NCI-H2029 treated with DMSO at 0.1 percent for 48 hours (cell line): ENCODE measurements at regions not wholly inside any gene's neighbourhood (a gene's known extent, or its start where the extent isn't known, plus 50 kb on each side); places are given as distances from the start of the nearest gene placed in this dataset.

Source experiments
- DNase-seq: peaks from one replicate; lab custom pipeline; 2025; lab: John Stamatoyannopoulos, UW

DNA sequence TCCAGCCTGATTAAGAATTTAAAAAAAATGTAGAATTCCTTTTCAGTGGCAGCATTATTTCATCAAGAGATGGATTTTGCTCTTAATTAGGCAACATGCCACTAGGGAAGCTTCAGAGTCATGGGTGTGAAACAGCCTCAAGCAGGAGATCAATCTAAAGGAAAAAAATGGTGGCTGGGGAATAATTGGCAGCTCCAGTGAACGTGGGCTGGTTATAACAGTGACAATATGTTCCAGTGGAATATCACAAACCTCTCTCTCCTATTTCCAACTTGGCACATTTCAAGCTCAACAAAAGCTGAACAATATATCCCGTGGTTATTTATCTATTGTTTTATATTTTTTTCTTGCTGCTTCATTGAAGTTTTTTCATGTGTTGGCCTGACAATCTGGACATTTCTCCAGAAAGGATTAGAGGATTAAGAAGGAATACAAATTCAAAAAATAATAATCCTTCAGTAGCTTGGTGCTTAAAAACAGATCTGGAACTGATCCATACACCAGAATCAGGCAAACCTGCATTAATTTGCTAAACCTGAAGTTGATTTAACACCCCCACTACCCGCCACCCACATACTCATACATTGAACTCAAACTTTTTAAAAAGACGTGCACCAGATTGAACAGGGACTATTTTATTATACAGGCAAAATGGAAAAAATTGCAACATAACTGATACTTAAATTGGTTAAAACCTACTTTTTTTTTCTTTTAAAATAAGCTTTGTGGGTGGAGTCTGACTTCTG is 255.9 kb upstream of the SPRED2 start:
- no peak for DNase-seq

DNA sequence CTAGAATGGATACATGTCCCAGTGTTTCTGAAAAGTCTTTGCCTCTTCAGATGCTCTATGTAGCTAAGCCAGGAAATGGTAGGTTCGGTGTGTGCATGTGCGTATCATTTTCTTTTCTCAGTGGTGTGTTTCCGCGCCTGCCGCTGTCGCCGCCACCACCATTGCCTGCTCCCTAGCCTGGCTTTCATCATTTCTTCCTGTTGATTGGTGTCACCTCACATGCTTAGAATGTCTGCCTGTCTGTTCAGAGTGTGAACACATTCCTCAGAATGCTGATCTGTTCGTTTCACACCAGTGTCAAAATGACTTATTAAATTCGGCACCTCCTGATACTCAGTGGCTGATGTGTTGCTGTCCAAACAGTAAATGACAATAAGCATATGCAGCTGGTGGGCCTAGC is 255.2 kb upstream of the SPRED2 start:
- DNase-seq = no peak

DNA sequence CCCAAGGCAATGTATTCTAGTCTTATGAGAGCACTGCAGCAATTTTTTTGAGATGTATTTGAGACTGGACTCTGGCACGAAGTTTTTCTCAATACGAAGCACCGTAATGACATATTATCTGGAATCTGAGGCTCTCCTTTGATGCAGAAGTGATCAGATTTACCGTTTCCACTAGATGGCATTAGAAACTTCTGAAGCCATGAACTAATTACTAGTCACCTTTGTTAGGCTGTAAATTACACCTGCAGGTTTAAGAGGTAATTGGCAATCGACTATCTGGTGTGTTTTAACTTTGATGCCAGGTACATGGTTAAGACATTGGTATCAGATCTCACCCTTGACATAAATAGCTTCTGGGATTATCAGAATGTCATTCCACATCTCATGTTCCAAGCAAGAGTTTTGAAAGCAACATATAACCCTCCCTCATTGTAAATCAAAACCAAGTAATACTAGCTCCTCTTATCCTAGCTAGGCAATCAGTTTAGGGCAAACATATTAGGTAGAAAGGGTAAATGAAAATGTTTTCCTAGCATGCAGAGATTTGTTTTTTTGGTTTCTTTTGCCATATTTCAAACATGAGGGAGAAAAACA is 254.6 kb upstream of the SPRED2 start:
- no peak for DNase-seq

DNA sequence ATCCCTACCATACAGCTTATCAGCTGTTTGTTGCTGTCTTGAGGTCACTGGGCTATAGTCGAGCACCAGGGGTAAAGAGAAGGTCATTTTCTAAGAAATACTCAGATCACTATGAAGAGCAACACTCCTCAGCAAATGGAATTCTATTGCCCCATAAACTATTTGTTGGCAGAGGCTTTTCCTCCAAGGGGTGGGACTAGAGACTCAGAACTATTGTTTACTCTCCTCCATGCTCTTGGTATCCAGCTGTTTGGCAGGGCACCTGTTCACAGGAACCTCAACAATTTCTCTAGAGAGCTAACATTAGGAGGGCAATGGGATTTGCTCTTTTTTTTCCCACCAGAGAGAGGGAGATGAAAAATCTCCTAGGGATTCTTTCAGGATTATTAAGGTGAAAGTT is 249.1 kb upstream of the SPRED2 start:
- no peak for DNase-seq

DNA sequence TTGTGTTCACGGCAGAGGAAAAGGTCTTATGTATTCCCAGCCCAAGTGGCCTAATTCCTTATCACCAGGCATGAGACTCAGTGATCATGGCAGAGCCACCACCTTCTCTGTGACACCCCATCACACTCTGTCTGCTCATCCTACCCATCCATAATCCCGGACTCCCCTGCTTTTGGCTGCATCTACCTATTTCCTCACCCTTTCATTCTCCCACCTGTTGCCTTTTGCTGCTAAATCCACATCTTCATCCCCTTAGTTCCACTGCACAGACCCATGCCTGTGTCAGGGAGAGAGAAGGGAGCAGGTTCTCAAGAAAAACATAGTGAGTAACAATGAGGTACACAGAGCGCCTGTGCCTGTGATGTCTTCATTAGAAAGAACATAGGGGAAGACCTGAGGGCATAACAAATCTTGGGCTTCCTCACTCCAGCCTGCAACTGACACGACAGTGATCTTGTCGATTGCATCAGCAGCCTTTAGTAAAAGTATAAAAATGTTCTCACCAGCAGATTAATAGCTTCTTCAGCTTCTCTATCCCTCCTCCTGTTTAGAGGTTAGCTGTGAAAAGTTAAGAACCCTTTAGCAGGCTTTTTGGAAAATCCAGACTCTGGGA is 246.5 kb upstream of the SPRED2 start:
- no peak for DNase-seq

DNA sequence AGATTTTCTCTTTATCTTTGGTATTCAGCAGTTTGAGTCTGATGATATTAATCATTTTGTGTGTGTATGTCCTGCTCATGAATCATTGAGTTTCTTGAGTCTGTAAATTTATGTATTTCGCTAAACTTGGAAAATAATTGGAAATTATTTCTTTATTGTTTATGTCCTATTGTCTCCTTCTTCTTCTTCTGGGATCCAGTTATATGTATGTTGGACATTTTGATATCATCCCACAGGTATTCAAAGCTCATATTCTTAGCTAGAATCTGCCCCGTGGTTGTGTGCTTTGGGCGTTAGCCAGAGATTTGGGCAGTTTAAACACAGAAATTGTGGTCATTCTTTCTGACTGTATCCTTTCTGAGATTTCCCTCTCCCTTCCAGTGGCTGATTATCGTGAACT is 243.0 kb upstream of the SPRED2 start:
- no peak for DNase-seq

DNA sequence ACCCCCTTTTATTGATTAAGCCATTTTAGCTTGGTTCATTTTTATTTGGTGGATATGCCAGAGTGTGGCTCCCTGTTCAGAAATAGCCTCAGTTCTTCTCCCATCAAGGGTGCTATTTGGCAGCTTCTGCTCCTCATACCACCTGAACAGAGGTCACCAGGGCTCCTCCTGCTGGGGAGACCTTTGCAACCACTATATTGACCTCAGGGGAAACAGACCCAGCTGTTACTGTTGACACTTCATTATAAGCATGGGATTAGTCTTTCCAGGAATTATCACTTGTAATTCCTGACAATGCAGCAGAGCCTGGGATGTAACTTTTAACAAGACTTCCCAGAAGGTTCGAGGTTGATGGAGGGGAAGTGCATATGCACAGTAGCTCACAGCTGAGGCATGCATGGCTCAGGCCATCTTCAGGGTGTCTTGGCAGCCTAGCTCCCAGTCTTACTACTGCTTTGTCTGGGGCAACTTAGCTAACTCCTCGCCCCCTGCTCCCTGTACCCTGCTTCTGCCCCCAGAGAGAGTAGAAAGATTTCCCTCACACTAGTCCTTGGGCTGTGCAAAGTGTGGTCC is 239.4 kb upstream of the SPRED2 start:
- no peak for DNase-seq

DNA sequence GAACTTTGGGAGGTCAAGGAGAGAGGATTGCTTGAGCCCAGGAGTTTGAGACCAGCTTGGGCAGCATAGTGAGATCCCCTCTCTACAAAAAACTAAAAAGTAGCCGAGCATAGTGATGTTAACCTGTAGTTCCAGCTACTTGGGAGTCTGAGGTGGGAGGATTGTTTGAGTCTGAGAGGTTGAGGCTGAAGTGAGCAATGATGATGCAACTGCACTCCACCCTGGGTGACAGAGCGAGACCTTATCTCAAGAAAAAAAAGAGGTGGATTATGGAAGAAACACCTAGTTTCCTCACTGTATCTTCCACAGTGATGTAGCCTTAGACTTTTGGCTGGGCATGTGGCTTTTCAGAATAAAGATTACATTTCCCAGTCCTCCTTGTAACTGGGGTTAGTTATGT is 237.2 kb upstream of the SPRED2 start:
- no peak for DNase-seq

DNA sequence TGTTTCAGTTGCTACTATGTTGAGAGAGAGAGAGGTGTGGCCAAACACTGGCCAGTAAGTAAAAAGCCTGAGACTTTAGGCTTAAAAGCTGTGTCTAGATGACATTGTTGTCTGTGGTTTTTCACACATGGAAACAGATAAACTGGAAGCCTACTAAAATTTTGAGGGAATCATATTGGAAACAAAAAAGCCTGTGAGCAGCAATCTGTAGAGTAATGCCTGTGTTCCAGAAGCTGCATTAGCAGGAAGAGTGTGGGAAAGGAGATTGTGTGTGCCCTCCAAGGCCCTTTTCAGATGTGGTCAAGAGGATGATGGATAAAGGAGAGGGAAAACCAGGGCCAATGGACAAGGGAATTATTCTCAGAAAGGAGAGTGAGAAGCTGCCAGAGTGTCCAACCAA is 236.3 kb upstream of the SPRED2 start:
- DNase-seq = no peak

DNA sequence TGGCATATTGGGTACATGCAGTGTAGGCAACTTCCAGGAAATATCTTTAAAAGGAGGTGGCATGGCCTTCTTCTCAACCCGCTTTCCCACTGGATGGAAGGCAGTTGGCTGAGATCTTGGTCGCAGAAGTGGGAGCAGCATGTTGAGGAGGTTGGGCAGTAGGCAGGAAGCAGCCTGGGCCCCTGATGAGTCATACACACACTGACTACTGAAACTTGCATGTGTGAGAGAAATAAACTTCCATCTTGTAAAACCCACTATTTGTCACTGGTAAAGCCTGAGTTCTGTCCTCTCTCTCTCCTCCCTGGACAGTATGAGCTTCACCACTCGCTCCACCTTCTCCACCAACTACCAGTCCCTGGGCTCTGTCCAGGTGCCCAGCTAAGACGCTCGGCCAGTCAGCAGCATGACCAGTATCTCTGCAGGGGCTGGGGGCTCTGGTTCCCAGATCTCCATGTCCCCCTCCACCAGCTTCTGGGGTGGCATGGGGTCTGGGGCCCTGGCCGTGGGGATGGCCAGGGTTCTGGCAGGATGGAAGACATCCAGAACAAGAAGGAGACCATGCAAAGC is 233.8 kb upstream of the SPRED2 start:
- DNase-seq = no peak

DNA sequence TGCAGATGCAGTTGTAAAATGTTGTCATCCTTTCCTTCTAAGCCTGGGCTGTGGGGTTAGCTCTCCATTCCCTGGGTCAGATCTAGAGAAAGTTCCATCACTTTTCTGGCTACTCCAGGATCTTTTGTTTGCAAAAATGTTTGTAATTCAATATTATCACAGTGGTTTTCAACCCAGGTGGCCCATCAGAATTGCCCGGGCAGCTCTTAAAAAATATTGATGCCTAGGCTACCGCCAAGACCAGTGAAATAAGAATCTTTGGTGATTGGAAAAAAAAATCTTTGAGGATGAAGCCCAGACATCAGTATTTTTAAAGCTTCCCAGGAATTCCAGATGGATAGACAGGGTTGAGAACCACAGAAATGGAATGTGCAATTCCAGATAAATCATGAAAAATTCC is 232.5 kb upstream of the SPRED2 start:
- no peak for DNase-seq

DNA sequence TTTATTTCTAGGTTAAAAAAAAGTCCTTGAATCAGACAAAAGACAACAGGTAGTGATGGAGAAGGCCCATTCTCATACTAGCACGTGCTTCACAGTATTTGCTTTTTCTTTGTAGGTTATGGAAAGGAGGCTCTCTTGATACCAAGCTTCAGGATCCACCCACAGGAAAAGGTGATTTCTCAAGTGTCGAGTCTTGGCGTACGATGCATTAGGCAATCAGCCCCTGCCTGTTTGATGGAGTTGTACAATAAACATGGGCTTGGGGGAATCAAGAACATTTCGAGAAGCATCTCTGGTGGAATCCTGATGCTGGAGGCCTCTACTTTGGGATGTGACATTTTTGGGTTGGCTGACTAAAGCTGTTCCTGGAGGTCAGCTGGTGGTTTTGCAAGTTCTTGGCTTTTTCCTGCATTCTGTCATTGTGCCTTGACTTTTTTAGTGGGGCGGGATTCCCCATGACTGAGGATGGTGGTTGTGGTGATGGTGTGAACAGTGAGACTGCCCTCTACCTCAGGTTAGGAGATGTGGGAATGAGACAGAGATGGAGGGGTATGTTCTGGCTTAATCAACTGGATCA is 231.5 kb upstream of the SPRED2 start:
- DNase-seq = no peak

DNA sequence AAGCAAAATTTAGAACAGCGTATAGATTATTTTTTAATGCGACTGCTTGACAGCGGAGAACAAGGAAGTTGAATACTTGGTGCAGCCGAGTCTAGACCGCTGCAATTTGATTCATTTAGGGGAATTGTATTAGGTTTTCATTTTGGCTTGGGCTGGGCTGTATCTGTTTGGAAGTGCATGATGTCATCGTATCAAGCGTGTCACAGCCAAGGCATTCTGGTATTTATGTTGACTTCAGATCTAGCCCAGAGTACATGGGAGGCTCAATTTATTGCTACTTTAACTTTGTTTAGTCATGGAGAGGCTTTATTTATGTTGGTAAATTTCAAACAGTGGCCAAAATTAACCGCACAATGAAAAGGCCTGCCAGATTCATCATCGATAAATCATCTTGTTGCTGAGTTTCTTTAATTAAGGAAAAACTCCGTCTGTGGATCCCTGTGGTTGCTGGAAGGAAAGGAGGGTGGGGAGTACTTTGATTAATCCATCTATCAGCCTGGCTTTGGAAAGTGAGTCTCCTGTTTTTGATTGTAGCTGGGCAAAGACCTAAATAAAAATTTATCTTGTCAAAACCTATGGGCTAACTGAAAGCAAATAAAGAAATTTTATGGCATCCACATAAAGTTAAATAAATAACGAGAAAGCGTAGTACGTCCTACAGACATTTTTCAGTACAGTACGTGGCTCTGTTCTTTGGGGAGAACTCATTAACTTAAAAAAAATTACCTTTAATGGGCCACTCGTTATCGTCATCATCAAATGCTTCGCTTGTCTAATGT is 230.4 kb upstream of the SPRED2 start:
- no peak for DNase-seq

DNA sequence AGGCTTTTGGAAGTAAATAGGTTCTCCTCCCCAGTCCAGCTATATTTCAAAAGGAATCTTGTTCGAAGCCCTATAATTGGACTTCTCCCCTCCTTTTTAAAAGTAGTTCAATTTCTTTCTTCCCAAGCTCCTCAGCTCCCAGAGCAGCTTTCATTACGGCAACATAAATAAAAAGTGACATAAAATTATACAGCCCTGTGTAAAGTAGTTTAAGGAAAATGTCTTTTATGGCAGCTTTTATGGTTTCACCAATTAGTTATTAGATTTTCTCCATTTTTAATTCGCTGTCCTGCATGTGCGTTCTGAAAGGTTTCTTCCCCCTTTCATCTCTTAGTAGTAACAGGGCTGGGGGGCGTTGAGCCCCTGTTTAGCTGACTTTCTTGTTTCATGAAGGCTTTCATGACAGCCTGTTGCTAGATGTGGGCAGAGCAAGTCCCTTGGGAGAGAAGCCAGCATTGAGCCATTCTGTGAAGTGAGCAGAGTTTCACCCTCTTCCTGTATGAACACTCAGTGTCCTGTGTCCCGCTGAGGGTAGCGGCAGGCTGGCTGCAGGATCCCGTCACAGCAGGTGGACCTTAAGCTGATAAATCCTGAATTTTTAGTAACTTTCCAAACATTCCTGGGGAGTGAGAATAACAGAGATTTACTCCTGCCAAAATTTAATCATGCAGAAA is 229.7 kb upstream of the SPRED2 start:
- DNase-seq = no peak

DNA sequence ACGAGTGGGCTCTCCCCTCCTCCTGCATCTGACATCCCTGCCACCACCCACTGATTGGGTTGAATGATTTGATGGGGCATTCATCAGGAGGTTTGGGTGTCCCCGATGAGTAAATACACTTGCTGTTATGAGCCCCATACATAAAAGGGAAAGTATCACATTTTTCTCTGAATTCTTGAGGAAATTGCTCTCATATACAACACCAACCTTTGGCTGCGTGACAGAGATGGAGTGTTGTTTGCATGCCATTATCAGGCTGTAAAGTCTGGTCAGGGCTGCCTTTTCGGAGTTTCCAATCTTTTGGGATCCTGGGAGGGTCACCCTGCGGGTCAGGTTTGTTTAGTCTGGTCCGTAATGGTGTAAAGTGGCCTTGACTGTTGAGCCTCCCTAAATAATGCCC is 227.9 kb upstream of the SPRED2 start:
- no peak for DNase-seq

DNA sequence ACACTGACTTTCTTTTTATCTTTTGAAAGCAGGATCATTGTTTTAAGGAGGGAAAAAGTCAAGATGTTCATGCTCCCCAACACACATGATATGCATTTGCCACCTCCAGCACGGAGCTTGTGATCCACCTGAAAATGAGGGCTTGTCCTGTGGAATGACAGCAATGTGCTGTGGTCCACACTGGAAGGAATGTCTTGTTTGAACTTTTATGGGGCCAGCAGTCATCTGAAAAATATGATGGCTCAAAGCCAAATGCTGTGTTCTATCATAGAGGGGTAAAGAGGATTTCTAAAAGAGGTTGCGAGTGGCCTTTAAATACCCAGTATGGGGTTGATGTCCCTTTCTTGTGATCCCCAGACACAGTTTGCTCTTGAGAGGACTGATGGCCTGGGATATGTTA is 226.5 kb upstream of the SPRED2 start:
- DNase-seq = no peak

DNA sequence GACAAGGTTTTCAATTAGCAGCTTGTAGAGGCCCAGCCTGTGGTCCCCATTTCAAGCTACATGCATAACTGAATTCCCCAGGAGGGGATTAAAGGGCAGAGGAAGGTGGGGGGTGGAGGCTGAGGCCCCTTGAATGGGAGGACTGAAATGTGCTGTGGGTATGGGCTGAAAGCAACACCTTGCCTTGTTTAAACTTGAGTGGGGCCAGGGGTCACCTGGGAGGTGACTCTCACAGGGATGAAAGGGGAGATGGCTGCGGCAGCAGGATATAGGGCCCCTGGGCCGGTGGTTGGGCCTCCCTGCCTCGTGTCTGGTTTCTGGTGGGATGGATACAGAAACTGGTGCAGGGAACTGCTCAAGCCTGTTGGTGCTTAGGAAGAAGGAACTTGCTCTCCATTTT is 225.9 kb upstream of the SPRED2 start:
- no peak for DNase-seq

DNA sequence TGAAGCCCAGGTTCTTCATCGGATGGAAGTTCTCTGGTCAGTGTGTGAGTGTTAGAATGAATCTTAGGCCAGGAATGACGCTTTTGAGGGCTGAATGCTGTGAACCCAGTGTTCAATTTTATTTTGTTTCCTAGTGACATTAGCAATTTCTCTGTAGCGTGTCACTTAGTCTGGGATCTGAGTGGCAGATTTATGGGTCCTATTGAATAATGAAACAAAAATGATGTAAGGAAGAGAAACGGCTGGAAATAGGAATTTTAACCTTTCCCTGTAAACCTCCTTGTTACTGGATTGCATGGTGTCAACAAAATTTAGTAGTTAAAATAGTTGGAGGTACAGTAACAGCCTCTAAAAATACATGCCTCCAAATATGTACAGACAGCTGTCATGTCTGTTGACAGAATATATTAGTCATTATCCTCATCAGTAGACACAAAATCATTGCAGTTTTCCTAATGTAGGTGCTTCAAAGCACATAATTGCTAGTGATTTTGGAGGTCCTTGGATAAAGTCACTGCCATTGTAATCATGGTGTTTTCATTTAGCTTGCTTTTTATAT is 223.8 kb upstream of the SPRED2 start:
- DNase-seq = no peak

DNA sequence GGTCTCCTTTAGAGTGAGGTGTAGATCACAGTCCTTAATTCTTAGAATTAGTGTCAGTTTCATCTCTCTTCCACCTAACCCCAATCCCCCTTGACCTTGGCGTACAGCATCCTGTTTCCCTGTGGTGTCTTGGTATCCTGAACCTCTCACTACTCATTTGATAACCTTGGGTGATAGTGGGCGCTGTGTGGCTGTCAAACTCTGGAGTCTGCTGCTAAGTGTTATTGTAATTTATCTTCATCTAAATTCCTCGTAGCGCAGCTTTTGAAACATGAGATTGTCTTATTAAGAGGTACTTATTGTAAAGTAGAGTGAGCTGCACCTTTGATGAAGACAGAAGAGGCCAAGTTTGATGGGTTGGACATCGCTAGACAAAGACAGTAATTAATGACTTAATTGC is 222.6 kb upstream of the SPRED2 start:
- DNase-seq = no peak

DNA sequence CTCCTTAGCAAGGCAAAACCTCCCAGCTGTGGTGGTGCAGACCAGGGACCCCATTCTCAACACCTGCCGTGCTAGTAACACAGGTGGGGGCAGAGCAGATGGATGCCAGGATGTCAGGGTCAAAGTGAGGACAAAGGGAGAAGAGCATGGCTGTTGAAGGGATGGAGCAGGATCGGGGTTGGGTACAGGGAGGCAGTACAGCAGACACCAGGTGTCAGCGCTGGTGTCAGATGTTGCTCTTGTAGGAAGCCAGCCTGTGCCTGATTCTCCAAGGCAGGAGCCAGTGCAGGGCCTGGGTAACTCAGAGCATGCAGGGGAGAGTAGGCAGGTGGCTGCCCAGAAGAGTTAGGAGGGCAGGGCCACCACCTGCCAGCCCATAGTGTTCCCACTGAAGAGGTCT is 222.1 kb upstream of the SPRED2 start:
- no peak for DNase-seq

DNA sequence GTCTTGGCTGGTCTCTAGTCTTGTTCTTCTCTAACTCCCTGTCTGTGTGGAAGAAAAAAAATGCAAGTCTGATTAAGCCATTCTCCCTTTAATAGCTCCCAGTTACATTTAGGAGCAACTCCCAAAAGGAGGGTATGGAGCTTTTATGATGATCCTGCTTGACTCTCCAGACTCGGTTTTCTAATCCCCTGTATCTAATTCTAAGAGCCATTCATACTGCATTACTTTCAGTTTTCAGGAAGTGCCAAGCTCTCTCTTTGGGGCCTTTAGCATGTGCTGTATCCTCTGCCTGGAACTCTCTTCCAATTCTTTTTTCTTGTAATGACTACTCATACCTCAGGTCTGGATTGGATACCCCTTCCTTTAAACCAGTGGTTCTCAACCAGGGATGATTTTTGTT is 219.7 kb upstream of the SPRED2 start:
- DNase-seq = no peak
